ENCODE measurements at regions not wholly inside any gene's neighbourhood (a gene's known extent, or its start where the extent isn't known, plus 50 kb on each side); places are given as distances from the start of the nearest gene placed in this dataset.

DNA sequence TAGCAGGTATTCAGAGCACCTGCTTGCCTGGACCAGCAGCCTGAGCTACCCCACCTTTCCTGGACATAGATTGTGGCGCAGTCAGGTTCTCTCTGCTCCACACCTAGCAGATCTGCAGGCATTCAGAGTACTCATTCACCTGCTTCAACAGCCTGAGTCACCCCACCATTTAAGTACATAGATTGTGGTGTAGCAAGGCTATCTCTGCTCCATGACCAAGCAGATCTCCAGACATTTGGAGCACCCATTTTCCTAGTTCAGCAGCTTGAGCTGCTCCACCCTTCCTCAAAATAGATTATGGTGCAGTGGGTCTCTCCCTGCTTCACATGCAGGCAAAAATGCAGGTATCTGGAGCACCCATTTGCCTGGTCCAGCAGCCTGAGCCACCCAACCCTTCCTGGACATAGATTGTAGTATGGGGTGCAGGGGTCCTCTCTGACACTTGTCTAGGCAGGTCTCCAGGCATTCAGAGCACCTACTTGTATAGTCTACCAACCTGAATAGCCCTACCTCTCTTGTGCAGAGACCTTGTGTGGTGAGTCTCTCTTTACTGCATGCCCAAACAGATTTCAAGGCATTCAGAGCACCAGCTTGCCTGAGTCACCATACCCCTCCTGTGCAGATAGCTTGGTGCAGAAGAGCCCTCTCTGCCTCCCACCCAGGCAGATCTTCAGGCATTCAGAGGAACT, 466.0 kb upstream of the THBS1 start:
- TF ChIP-seq, protein P1, sequence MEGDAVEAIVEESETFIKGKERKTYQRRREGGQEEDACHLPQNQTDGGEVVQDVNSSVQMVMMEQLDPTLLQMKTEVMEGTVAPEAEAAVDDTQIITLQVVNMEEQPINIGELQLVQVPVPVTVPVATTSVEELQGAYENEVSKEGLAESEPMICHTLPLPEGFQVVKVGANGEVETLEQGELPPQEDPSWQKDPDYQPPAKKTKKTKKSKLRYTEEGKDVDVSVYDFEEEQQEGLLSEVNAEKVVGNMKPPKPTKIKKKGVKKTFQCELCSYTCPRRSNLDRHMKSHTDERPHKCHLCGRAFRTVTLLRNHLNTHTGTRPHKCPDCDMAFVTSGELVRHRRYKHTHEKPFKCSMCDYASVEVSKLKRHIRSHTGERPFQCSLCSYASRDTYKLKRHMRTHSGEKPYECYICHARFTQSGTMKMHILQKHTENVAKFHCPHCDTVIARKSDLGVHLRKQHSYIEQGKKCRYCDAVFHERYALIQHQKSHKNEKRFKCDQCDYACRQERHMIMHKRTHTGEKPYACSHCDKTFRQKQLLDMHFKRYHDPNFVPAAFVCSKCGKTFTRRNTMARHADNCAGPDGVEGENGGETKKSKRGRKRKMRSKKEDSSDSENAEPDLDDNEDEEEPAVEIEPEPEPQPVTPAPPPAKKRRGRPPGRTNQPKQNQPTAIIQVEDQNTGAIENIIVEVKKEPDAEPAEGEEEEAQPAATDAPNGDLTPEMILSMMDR (IDR thresholded peaks at IDR 0.05; ENCODE audit: borderline replicate concordance, insufficient read depth, low read depth, low read length): no peak
- H3K4me3 ChIP-seq (ENCODE audit: low read depth, low read length): no peak overlapping the region

DNA sequence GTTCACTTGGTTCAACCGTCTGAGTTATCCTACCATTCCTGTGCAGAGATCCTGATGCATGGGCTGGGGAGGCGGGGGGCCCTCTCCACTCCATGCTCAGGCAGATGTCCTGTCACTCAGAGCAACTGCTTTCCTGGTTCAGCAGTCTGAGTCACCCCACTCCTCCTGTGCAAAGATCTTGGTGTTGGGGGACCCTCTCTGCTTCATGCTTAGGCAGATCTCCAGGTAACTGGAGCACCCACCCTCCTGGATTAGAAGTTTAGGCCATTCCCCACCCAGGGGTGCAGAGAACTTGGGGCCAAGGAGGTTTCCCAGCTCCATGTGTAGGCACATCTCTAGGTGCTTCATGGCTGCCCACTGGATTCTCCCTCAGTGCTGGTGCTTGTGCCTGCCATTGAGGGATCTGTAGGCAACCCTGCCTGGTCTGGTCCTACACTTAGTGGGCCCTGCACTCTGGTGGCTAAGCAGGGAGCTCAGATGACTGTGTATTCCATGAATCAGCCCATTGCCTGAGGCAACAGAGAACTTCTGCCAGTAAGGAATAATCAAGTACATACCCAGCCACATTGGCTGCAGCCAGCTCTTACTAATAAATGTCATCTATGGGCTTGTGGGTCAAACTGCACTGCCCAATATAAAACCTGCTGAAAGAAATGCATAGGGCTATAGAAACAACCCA, 465.4 kb upstream of the THBS1 start:
- TF ChIP-seq, protein P1 (IDR thresholded peaks at IDR 0.05; ENCODE audit: borderline replicate concordance, insufficient read depth, low read depth, low read length): no peak
- H3K4me3 ChIP-seq (ENCODE audit: low read depth, low read length): no peak overlapping the region

DNA sequence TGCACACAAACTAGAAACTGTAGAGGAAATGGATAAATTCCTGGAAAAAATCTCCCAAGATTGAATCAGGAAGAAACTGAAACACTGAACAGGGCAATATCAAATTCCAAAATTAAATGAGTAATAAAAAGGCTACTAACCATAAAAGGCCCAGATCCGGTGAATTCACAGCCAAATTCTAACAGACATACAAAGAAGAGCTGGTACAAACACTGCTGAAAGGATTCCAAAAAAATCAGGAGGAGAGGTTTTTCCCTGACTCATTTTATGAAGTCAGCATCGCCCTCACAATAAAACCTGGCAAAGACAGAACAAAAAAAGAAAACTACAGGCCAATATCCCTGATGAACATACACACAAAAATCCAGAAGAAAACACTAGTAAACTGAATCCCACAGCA, 462.4 kb upstream of the THBS1 start:
- H3K4me3 ChIP-seq (ENCODE audit: low read depth, low read length): no peak overlapping the region
- TF ChIP-seq, protein P1 (IDR thresholded peaks at IDR 0.05; ENCODE audit: borderline replicate concordance, insufficient read depth, low read depth, low read length): no peak

DNA sequence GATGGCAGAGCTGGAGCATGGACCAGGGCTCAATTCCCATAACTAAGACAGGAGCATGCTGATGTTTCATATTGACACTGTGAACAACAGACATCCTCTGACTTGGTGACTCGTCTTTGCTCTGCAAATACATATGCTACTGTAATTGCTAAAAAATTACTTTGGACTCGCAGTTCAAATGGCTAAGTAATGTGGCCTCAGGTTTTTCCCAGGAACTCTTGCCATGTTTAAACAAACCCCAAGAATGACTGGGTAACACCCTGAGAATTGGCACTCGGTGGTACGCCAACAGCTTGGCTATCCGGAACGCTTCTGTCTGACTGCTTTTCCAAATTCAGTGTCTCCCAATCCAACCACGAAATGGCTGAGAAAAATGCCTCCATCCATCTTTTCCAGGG, 456.7 kb upstream of the THBS1 start:
- no peak overlapping the region for H3K4me3 ChIP-seq (ENCODE audit: low read depth, low read length)
- TF ChIP-seq, protein P1 (IDR thresholded peaks at IDR 0.05; ENCODE audit: borderline replicate concordance, insufficient read depth, low read depth, low read length): no peak

DNA sequence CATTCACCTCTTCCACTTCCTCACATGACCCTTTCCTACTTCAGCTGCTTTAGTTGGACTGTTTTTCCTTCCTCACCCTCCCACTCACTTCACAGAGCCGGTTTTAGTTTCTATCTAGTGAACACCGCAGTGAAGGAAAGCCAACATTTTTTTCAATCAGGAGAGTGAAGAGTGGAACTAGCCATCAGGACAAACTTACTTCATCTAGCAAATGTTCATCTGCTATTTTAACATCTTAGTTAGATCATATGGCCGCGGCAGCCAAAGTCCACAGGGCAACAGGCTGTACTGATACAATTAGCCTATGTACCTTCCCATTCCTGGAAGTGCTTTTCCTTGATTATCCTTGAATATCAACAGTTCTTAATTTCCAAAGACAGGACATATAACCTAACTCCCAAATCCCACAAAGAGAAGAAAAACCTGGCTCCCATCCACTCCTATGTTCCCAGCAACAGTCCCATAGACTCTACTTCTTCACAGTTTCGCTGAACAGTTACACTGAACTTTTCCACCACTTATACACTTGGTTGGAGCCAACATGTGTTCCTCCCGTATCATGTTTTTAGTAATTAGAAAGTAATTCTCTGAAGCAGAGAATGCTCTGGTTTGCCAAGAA, 456.2 kb upstream of the THBS1 start:
- TF ChIP-seq, protein P1 (IDR thresholded peaks at IDR 0.05; ENCODE audit: borderline replicate concordance, insufficient read depth, low read depth, low read length): no peak
- no peak overlapping the region for H3K4me3 ChIP-seq (ENCODE audit: low read depth, low read length)

DNA sequence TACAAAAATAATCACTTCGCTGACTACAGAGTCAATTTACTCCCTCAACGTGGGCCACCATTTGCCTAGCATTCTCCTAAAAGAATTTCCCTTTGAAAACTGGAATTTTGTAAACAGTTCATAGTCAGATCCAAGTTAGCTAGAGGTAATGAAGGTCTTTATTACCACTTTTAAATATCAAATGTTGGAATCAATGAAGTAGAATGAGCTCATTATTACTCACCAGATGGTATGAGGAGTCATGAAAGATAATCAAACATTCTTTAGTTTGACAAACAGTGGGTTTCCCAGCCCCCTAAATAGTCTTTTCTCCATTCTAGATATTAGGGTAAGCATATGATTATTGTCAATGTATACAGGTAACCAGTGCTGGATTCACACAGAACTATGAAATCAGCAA, 455.7 kb upstream of the THBS1 start:
- TF ChIP-seq, protein P1 (IDR thresholded peaks at IDR 0.05; ENCODE audit: borderline replicate concordance, insufficient read depth, low read depth, low read length): no peak
- H3K4me3 ChIP-seq (ENCODE audit: low read depth, low read length): no peak overlapping the region

All from GM12875 (cell line).